SK-N-SH treated with all-trans-retinoic acid at 6 μM for 48 hours (cell line): ENCODE measurements at regions not wholly inside any gene's neighbourhood (a gene's known extent, or its start where the extent isn't known, plus 50 kb on each side); places are given as distances from the start of the nearest gene placed in this dataset.

ENCODE experiments used
- ARNTL ChIP-seq: fragments of 450-650 bp; formaldehyde crosslinking; IDR thresholded peaks from 2 replicates; pipeline ENCODE4 v1.5.0; 2020; ENCODE audit warnings: low read depth, mild to moderate bottlenecking, moderate library complexity, borderline replicate concordance
- CSRNP3 ChIP-seq: fragments of 250-450 bp; sonication (Bioruptor Pico); IDR thresholded peaks from 2 replicates; pipeline ENCODE4 v1.5.1; 2021; ENCODE audit warnings: mild to moderate bottlenecking, moderate library complexity
- ESRRG ChIP-seq: fragments of 250-450 bp; sonication (Bioruptor Pico); IDR thresholded peaks from 2 replicates; pipeline ENCODE4 v1.6.1; 2021; ENCODE audit warnings: mild to moderate bottlenecking
- GLIS3 ChIP-seq: fragments of 250-450 bp; sonication (Bioruptor Pico); IDR thresholded peaks from 2 replicates; pipeline ENCODE4 v1.5.0; 2020; ENCODE audit warnings: mild to moderate bottlenecking, moderate library complexity
- OSR1 ChIP-seq: fragments of 250-450 bp; sonication (Bioruptor Pico); IDR thresholded peaks from 2 replicates; pipeline ENCODE4 v1.8.0; 2022; ENCODE audit warnings: moderate library complexity, mild to moderate bottlenecking, inconsistent platforms
- PPARA ChIP-seq: fragments of 250-450 bp; sonication (Bioruptor Pico); IDR thresholded peaks from 2 replicates; pipeline ENCODE4 v1.5.0; 2020; ENCODE audit warnings: mild to moderate bottlenecking, borderline replicate concordance
- SNAI2 ChIP-seq: fragments of 250-450 bp; sonication (Bioruptor Pico); IDR thresholded peaks from 2 replicates; pipeline ENCODE4 v1.5.0; 2020; ENCODE audit warnings: mild to moderate bottlenecking, moderate library complexity
- TSHZ2 ChIP-seq: fragments of 250-450 bp; sonication (Bioruptor Pico); IDR thresholded peaks from 2 replicates; pipeline ENCODE4 v1.5.0; 2020; ENCODE audit warnings: mild to moderate bottlenecking, moderate library complexity
- ZFP3 ChIP-seq: fragments of 250-450 bp; sonication (Bioruptor Pico); IDR thresholded peaks from 2 replicates; pipeline ENCODE4 v1.5.0; 2020; ENCODE audit warnings: mild to moderate bottlenecking, moderate library complexity
- ZFP30 ChIP-seq: fragments of 450-650 bp; formaldehyde crosslinking; IDR thresholded peaks from 2 replicates; pipeline ENCODE4 v1.5.0; 2022; ENCODE audit warnings: mild to moderate bottlenecking, moderate library complexity
- ZNF565 ChIP-seq: fragments of 450-650 bp; formaldehyde crosslinking; conservative IDR thresholded peaks from 2 replicates; pipeline ENCODE4 v1.5.0; 2020; ENCODE audit warnings: low read depth, mild to moderate bottlenecking, moderate library complexity
- TF ChIP-seq, protein P1 (sequence below): fragments of 250-450 bp; sonication (Bioruptor Pico); IDR thresholded peaks from 2 replicates; pipeline ENCODE4 v1.5.1; 2020; ENCODE audit warnings: low read depth, mild to moderate bottlenecking, moderate library complexity
- TF ChIP-seq, protein P2 (sequence below): fragments of 250-450 bp; sonication (Bioruptor Pico); IDR thresholded peaks from 2 replicates; pipeline ENCODE4 v1.8.0; 2020; ENCODE audit warnings: mild to moderate bottlenecking, moderate library complexity, borderline replicate concordance

- TF ChIP-seq ARNTL (no peak), TSHZ2 (no peak), ESRRG (CRISPR knock-in tag) (no peak), ZFP3 (CRISPR knock-in tag) (no peak), OSR1 (no peak), SNAI2 (CRISPR knock-in tag) (no peak), ZFP30 (no peak), PPARA (CRISPR knock-in tag) (no peak), GLIS3 (no peak), ZNF565 (CRISPR knock-in tag) (no peak), CSRNP3 (CRISPR knock-in tag) (no peak)
- TF ChIP-seq, protein P1, sequence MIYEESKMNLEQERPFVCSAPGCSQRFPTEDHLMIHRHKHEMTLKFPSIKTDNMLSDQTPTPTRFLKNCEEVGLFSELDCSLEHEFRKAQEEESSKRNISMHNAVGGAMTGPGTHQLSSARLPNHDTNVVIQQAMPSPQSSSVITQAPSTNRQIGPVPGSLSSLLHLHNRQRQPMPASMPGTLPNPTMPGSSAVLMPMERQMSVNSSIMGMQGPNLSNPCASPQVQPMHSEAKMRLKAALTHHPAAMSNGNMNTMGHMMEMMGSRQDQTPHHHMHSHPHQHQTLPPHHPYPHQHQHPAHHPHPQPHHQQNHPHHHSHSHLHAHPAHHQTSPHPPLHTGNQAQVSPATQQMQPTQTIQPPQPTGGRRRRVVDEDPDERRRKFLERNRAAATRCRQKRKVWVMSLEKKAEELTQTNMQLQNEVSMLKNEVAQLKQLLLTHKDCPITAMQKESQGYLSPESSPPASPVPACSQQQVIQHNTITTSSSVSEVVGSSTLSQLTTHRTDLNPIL (CRISPR knock-in tag): no peak
- TF ChIP-seq, protein P2, sequence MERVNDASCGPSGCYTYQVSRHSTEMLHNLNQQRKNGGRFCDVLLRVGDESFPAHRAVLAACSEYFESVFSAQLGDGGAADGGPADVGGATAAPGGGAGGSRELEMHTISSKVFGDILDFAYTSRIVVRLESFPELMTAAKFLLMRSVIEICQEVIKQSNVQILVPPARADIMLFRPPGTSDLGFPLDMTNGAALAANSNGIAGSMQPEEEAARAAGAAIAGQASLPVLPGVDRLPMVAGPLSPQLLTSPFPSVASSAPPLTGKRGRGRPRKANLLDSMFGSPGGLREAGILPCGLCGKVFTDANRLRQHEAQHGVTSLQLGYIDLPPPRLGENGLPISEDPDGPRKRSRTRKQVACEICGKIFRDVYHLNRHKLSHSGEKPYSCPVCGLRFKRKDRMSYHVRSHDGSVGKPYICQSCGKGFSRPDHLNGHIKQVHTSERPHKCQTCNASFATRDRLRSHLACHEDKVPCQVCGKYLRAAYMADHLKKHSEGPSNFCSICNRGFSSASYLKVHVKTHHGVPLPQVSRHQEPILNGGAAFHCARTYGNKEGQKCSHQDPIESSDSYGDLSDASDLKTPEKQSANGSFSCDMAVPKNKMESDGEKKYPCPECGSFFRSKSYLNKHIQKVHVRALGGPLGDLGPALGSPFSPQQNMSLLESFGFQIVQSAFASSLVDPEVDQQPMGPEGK (CRISPR knock-in tag): no peak
Measured at GRCh38 chr4:124192544-124192943, 520.0 kb downstream of the ANKRD50 start.
